ENCODE measurements at regions not wholly inside any gene's neighbourhood (a gene's known extent, or its start where the extent isn't known, plus 50 kb on each side); places are given as distances from the start of the nearest gene placed in this dataset.
A peak's percentile ranks its signal among the peaks of the same experiment; 100 is the strongest.

DNA sequence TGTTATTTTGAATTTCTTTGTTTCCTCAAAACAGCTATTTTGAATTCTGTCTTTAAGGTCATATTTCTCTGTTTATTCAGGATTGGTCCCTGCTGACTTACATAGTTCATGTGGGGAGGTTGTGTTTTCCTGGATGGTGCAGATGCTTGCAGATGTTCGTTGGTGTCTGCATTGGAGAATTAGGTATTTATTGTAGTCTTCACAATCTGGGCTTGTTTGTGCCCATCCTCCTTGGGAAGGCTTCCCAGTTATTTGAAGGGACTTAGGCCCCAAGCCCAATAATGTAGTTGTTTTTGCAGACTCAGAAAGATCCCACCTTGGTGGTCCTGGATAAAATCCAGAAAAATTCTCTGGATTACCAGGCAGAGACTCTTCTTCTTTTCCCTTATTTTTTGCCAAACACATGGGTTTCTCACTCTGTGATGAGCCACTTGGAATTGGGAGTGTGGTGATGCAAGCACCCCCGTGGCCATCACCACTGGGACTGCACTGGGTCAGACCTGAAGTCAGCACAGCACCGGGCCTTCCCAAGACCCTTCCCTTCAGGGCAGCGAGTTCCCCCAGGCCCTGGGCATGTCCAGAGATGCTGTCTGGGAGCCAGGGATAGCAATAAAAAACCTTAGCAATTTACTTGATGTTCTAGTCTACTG, 81.6 kb upstream of the EZR start:
- no peaks in the 10 kb centered on the region for H3K23me2 ChIP-seq (ENCODE audit: low read depth, low read length)
- peaks cover 0 to 11% of the 10 kb centered on the region in 2 experiments; a peak in 1 of 4 replicates for H3K9me3 ChIP-seq (ENCODE audit: insufficient read depth in 2 of 2, low read depth in 1 of 2, low read length in 1 of 2)
- H3K18ac ChIP-seq (ENCODE audit: extremely low read depth, low read length), result no peak overlapping the region
- no peak overlapping the region for H4K8ac ChIP-seq (ENCODE audit: extremely low read depth, insufficient read depth, low read length)
- H3K4me2 ChIP-seq (ENCODE audit: insufficient read depth in 1 of 2, low read depth in 2 of 2, low read length in 2 of 2), result no peak overlapping the region
- H4K20me1 ChIP-seq (replicated peaks in 1 of 2; ENCODE audit: control insufficient read depth in 1 of 2, insufficient read depth in 2 of 2, low read length in 2 of 2), result no peaks in the 10 kb centered on the region
- H3K9ac ChIP-seq (replicated peaks in 1 of 4; ENCODE audit: extremely low read depth in 1 of 4, low read depth in 3 of 4, low read length in 3 of 4), result no peak overlapping the region
- H3K79me2 ChIP-seq (ENCODE audit: control insufficient read depth in 1 of 2, insufficient read depth in 2 of 2, low read length in 2 of 2), result no peaks in the 10 kb centered on the region
- no peak overlapping the region for H3K4me3 ChIP-seq (ENCODE audit: extremely low read depth in 1 of 4, insufficient read depth in 2 of 4, low read depth in 3 of 4, low read length in 4 of 4)
- no peak overlapping the region for H2BK12ac ChIP-seq (ENCODE audit: low read depth, low read length)
- H2BK5ac ChIP-seq (ENCODE audit: low read depth, low read length), result no peak overlapping the region; the same call in 1 of the 2 replicates
- H3K36me3 ChIP-seq (ENCODE audit: control insufficient read depth in 2 of 4, insufficient read depth in 4 of 4, low read length in 3 of 4), result no peaks in the 10 kb centered on the region; a peak in 2 of 8 replicates
- H2BK20ac ChIP-seq (ENCODE audit: low read length), result peak overlapping the region; percentile 40; the same call in 1 of the 2 replicates
- no peaks in the 10 kb centered on the region; a peak in 1 of 7 replicates for H3K4me1 ChIP-seq (replicated peaks in 1 of 4; ENCODE audit: control insufficient read depth in 3 of 4, insufficient read depth in 4 of 4, low read length in 3 of 4)
- POLR2A ChIA-PET (ENCODE audit: partially characterized antibody), result interaction anchor here (1.5 kb wide), 1 partner anchor 137 kb away, joined by 3 read pairs; no protein-coding TSS in a partner anchor
- peak overlapping the region; percentile 81; the same call in 1 of the 2 replicates for H2BK15ac ChIP-seq (ENCODE audit: low read length)
- H4K5ac ChIP-seq (ENCODE audit: insufficient read length, low read depth, low read length), result no peak overlapping the region
- FAIRE-seq (no peak), DNase-seq (ENCODE audit: low read depth in 1 of 2, low spot score in 2 of 2) (no peak)
- no peak overlapping the region for H4K91ac ChIP-seq (replicated peaks; ENCODE audit: insufficient read length, low read length)
- no peak overlapping the region for H3K14ac ChIP-seq (ENCODE audit: insufficient read length)
- CTCF ChIA-PET (ENCODE audit: partially characterized antibody), result no interaction called here
- H3K56ac ChIP-seq (replicated peaks; ENCODE audit: insufficient read length, low read depth, low read length), result no peak overlapping the region
- H3K79me1 ChIP-seq (ENCODE audit: low read depth, low read length), result no peaks in the 10 kb centered on the region
- no peak overlapping the region for H3K27ac ChIP-seq (ENCODE audit: low read depth, low read length)
- no peak overlapping the region for H2AK5ac ChIP-seq (ENCODE audit: low read depth, low read length)
- no peak overlapping the region for H2AFZ ChIP-seq (ENCODE audit: low read length)
- H3K4ac ChIP-seq (replicated peaks; ENCODE audit: insufficient read length, low read depth, low read length), result no peak overlapping the region
- WGBS, 2 experiments (ENCODE audit: extremely low coverage in 1 of 2, insufficient coverage in 1 of 2, insufficient read length in 1 of 2, insufficient replicate concordance in 2 of 2, low coverage in 1 of 2, low lambda C conversion rate in 2 of 2, missing lambda C conversion rate in 1 of 2), result 89% methylated on average over 4 of the region's 4 CpGs; no CpG with 5 or more reads in 1 of the 2 experiments
- no peak overlapping the region for H3K23ac ChIP-seq (ENCODE audit: insufficient read length)
- peak overlapping the region; percentile 43 for H2BK120ac ChIP-seq (replicated peaks; ENCODE audit: low read depth, low read length)
- H3K27me3 ChIP-seq (replicated peaks in 1 of 4; ENCODE audit: control insufficient read depth in 3 of 4, extremely low read depth in 1 of 4, insufficient read depth in 3 of 4, low read length in 3 of 4), result no peaks in the 10 kb centered on the region
- TF ChIP-seq RXRA (IDR thresholded peaks at IDR 0.05; ENCODE audit: insufficient read depth, low read depth, low read length) (no peak), EGR1 (IDR thresholded peaks at IDR 0.05; ENCODE audit: borderline replicate concordance, low read depth, low read length) (no peak)
- TF ChIP-seq, protein P1, sequence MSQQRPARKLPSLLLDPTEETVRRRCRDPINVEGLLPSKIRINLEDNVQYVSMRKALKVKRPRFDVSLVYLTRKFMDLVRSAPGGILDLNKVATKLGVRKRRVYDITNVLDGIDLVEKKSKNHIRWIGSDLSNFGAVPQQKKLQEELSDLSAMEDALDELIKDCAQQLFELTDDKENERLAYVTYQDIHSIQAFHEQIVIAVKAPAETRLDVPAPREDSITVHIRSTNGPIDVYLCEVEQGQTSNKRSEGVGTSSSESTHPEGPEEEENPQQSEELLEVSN (IDR thresholded peaks at IDR 0.05), result no peak

Measured in H1 (cell line).